Large intestine (tissue), 3 donors: ENCODE measurements at regions not wholly inside any gene's neighbourhood (a gene's known extent, or its start where the extent isn't known, plus 50 kb on each side); places are given as distances from the start of the nearest gene placed in this dataset.

ENCODE experiments used
- DNase-seq, 2 donors: peaks; one replicate each; pipeline versions ENCODE4 v3.0.0 to v3.0.0-alpha.2; 2013
- H3K27ac ChIP-seq: one replicate; pipeline ENCODE4 v1.5.1; 2013; ENCODE audit warnings: low read length
- H3K27me3 ChIP-seq: 2 replicates; pipeline ENCODE4 v1.6.1; 2013; ENCODE audit warnings: low read length; ENCODE audit not compliant: control insufficient read depth, insufficient read depth
- H3K36me3 ChIP-seq: 2 replicates; pipeline ENCODE4 v1.6.1; 2013; ENCODE audit warnings: low read length; ENCODE audit not compliant: control insufficient read depth, insufficient read depth
- H3K4me1 ChIP-seq: one replicate; pipeline ENCODE4 v1.6.1; 2013; ENCODE audit warnings: low read length; ENCODE audit not compliant: control insufficient read depth, insufficient read depth
- H3K4me3 ChIP-seq: one replicate; pipeline ENCODE4 v1.5.1; 2013; ENCODE audit warnings: low read length
- H3K9me3 ChIP-seq: one replicate; pipeline ENCODE4 v1.6.1; 2013; ENCODE audit warnings: mild to moderate bottlenecking, low read depth, low read length, moderate library complexity; ENCODE audit not compliant: control insufficient read depth
- WGBS: methylation state at CpG from one replicate; pipeline ENCODE4 v1.1.5; 2013; ENCODE audit warnings: low lambda C conversion rate; ENCODE audit not compliant: insufficient coverage; 5-methylcytosine and 5-hydroxymethylcytosine counted together

- Histone ChIP-seq H3K9me3 (no peaks in the 10 kb centered on the region), H3K4me3 (no peak overlapping the region), H3K36me3 (no peaks in the 10 kb centered on the region), H3K27ac (no peak overlapping the region), H3K27me3 (no peaks in the 10 kb centered on the region), H3K4me1 (no peaks in the 10 kb centered on the region)
- DNase-seq = no peak
- WGBS = no CpG with 5 or more reads among the region's 12 CpGs
These were observed 133.4 kb downstream of the JCAD start for GRCh38 chr10:29925771-29926692.

GRCh38 chr10:29924436-29924835 is 134.9 kb downstream of the JCAD start:
- 100% methylated on average over 1 of the region's 3 CpGs for WGBS
- Histone ChIP-seq H3K36me3 (no peaks in the 10 kb centered on the region), H3K4me1 (no peaks in the 10 kb centered on the region), H3K27me3 (no peaks in the 10 kb centered on the region), H3K9me3 (no peaks in the 10 kb centered on the region), H3K4me3 (no peak overlapping the region), H3K27ac (no peak overlapping the region)
- no peak for DNase-seq

GRCh38 chr10:29923416-29923965 is 135.9 kb downstream of the JCAD start:
- WGBS = no CpG with 5 or more reads among the region's 7 CpGs
- H3K36me3 ChIP-seq = no peaks in the 10 kb centered on the region
- no peak overlapping the region for H3K27ac ChIP-seq

GRCh38 chr10:29922892-29923291 is 136.5 kb downstream of the JCAD start:
- Histone ChIP-seq H3K9me3 (no peaks in the 10 kb centered on the region), H3K36me3 (no peaks in the 10 kb centered on the region), H3K27me3 (no peaks in the 10 kb centered on the region), H3K27ac (no peak overlapping the region), H3K4me3 (no peak overlapping the region), H3K4me1 (no peaks in the 10 kb centered on the region)
- peak in 1 of 2 donors; percentile 6 for DNase-seq
- WGBS = 100% methylated on average over 1 of the region's 4 CpGs

More at GRCh38 chr10:29923416-29923965, 135.9 kb downstream of the JCAD start:
- no peaks in the 10 kb centered on the region for H3K27me3 ChIP-seq
- H3K4me1 ChIP-seq = no peaks in the 10 kb centered on the region
- H3K4me3 ChIP-seq = no peak overlapping the region
- no peak for DNase-seq
- no peaks in the 10 kb centered on the region for H3K9me3 ChIP-seq

GRCh38 chr10:29922226-29922625 is 137.2 kb downstream of the JCAD start:
- Histone ChIP-seq H3K9me3 (no peaks in the 10 kb centered on the region), H3K27ac (no peak overlapping the region), H3K27me3 (no peaks in the 10 kb centered on the region), H3K36me3 (no peaks in the 10 kb centered on the region), H3K4me1 (no peaks in the 10 kb centered on the region), H3K4me3 (no peak overlapping the region)
- 40% methylated on average over 1 of the region's 1 CpG for WGBS
- DNase-seq = no peak

- H3K36me3 ChIP-seq = no peaks in the 10 kb centered on the region
- no peaks in the 10 kb centered on the region for H3K9me3 ChIP-seq
- H3K27ac ChIP-seq = no peak overlapping the region
- H3K4me3 ChIP-seq = no peak overlapping the region
- H3K27me3 ChIP-seq = no peaks in the 10 kb centered on the region
- no peaks in the 10 kb centered on the region for H3K4me1 ChIP-seq
- WGBS = no CpG with 5 or more reads among the region's 7 CpGs
- no peak for DNase-seq
These were observed 138.3 kb downstream of the JCAD start for GRCh38 chr10:29921071-29921446.

GRCh38 chr10:29920408-29921070 is 138.8 kb downstream of the JCAD start:
- 100% methylated on average over 2 of the region's 9 CpGs for WGBS
- no peaks in the 10 kb centered on the region for H3K9me3 ChIP-seq
- no peak overlapping the region for H3K4me3 ChIP-seq
- no peak overlapping the region for H3K27ac ChIP-seq
- DNase-seq = no peak
- H3K27me3 ChIP-seq = no peaks in the 10 kb centered on the region
- no peaks in the 10 kb centered on the region for H3K4me1 ChIP-seq
- H3K36me3 ChIP-seq = no peaks in the 10 kb centered on the region

- no peak overlapping the region for H3K4me3 ChIP-seq
- H3K36me3 ChIP-seq = no peaks in the 10 kb centered on the region
- WGBS = no CpG with 5 or more reads among the region's 3 CpGs
- no peak overlapping the region for H3K27ac ChIP-seq
- no peaks in the 10 kb centered on the region for H3K4me1 ChIP-seq
- no peaks in the 10 kb centered on the region for H3K9me3 ChIP-seq
- no peak for DNase-seq
- H3K27me3 ChIP-seq = no peaks in the 10 kb centered on the region
These were observed 140.6 kb downstream of the JCAD start for GRCh38 chr10:29918623-29919400.

GRCh38 chr10:29917311-29917710 is 142.1 kb downstream of the JCAD start:
- H3K4me1 ChIP-seq = no peaks in the 10 kb centered on the region

GRCh38 chr10:29916669-29917068 is 142.7 kb downstream of the JCAD start:
- Histone ChIP-seq H3K4me1 (no peaks in the 10 kb centered on the region), H3K27me3 (no peaks in the 10 kb centered on the region), H3K9me3 (no peaks in the 10 kb centered on the region), H3K36me3 (no peaks in the 10 kb centered on the region), H3K27ac (no peak overlapping the region), H3K4me3 (no peak overlapping the region)
- no peak for DNase-seq
- no CpG with 5 or more reads among the region's 4 CpGs for WGBS

More at GRCh38 chr10:29917311-29917710, 142.1 kb downstream of the JCAD start:
- Histone ChIP-seq H3K9me3 (no peaks in the 10 kb centered on the region), H3K27me3 (no peaks in the 10 kb centered on the region), H3K36me3 (no peaks in the 10 kb centered on the region), H3K27ac (no peak overlapping the region), H3K4me3 (no peak overlapping the region)
- 100% methylated on average over 1 of the region's 4 CpGs for WGBS
- no peak for DNase-seq
